Liver (tissue), 8 donors: ENCODE measurements at regions not wholly inside any gene's neighbourhood (a gene's known extent, or its start where the extent isn't known, plus 50 kb on each side); places are given as distances from the start of the nearest gene placed in this dataset.

Experiments used
- DNase-seq: peaks from one replicate; pipeline ENCODE4 v3.0.0-alpha.2; 2017; ENCODE audit warnings: low spot score
- H3K27ac ChIP-seq, 2 donors: one replicate each; pipeline ENCODE4 v1.7.0; 2013; ENCODE audit warnings: inconsistent platforms in 2 of 2, low read length in 2 of 2, control low read depth in 1 of 2, low read depth in 1 of 2, mild to moderate bottlenecking in 1 of 2
- H3K27me3 ChIP-seq, 4 donors: one replicate each; pipeline versions ENCODE4 v1.6.1 to v1.7.0; 2013; ENCODE audit warnings: low read length in 3 of 4, inconsistent platforms in 1 of 4, mild to moderate bottlenecking in 1 of 4, moderate library complexity in 1 of 4; ENCODE audit not compliant: control insufficient read depth in 4 of 4, insufficient read depth in 4 of 4
- H3K36me3 ChIP-seq, 4 donors: one replicate each; pipeline versions ENCODE4 v1.6.1 to v1.7.0; 2013; ENCODE audit warnings: low read length in 3 of 4, mild to moderate bottlenecking in 3 of 4, low read depth in 1 of 4, moderate library complexity in 1 of 4; ENCODE audit not compliant: control insufficient read depth in 4 of 4, insufficient read depth in 3 of 4
- H3K4me1 ChIP-seq, 4 donors: one replicate each; pipeline versions ENCODE4 v1.6.1 to v1.7.0; 2013; ENCODE audit warnings: low read length in 3 of 4, mild to moderate bottlenecking in 3 of 4, moderate library complexity in 1 of 4; ENCODE audit not compliant: control insufficient read depth in 4 of 4, insufficient read depth in 4 of 4
- H3K4me3 ChIP-seq, 3 donors: one replicate each; pipeline versions ENCODE4 v1.6.1 to v1.7.0; 2013; ENCODE audit warnings: low read length in 3 of 3, control low read depth in 1 of 3, low read depth in 1 of 3, mild to moderate bottlenecking in 1 of 3
- H3K9ac ChIP-seq, 2 donors: one replicate each; pipeline ENCODE4 v1.7.0; 2013; ENCODE audit warnings: low read length in 2 of 2, mild to moderate bottlenecking in 2 of 2, moderate library complexity in 2 of 2, control low read depth in 1 of 2, low read depth in 1 of 2
- H3K9me3 ChIP-seq, 4 donors: one replicate each; pipeline versions ENCODE4 v1.6.1 to v1.7.0; 2013; ENCODE audit warnings: low read length in 3 of 4; ENCODE audit not compliant: control insufficient read depth in 4 of 4
- ATF3 ChIP-seq: IDR thresholded peaks from 2 replicates; pipeline ENCODE4 v1.6.1; 2016; ENCODE audit warnings: antibody characterized with exemption
- CTCF ChIP-seq: fragments of 150-350 bp; IDR thresholded peaks from 2 replicates; pipeline ENCODE4 v1.5.1; 2017; ENCODE audit warnings: improper control_type of control experiment, low read depth, low read length; ENCODE audit not compliant: missing input control
- EGR1 ChIP-seq, 2 donors: IDR thresholded peaks; 2 replicates each; pipeline ENCODE4 v1.6.1; 2016 to 2018; ENCODE audit warnings: antibody characterized with exemption in 2 of 2, low read depth in 2 of 2
- FOXA1 ChIP-seq: IDR thresholded peaks from 2 replicates; pipeline ENCODE4 v1.6.1; 2016; ENCODE audit warnings: antibody characterized with exemption
- FOXA2 ChIP-seq: IDR thresholded peaks from 2 replicates; pipeline ENCODE4 v1.6.1; 2016; ENCODE audit warnings: antibody characterized with exemption
- HNF4A ChIP-seq, 2 donors: conservative IDR thresholded peaks; 2 replicates each; pipeline ENCODE4 v1.6.1; 2016; ENCODE audit warnings: antibody characterized with exemption in 2 of 2, mild to moderate bottlenecking in 2 of 2
- HNF4G ChIP-seq: IDR thresholded peaks from 2 replicates; pipeline ENCODE4 v1.6.1; 2016; ENCODE audit warnings: antibody characterized with exemption
- JUND ChIP-seq, 2 donors: IDR thresholded peaks; 2 replicates each; pipeline ENCODE4 v1.6.1; 2016; ENCODE audit warnings: antibody characterized with exemption in 2 of 2
- NR2F2 ChIP-seq: IDR thresholded peaks from 2 replicates; pipeline ENCODE4 v1.6.1; 2016; ENCODE audit warnings: antibody characterized with exemption
- RAD21 ChIP-seq, 2 donors: IDR thresholded peaks; 2 replicates each; pipeline ENCODE4 v1.6.1; 2016; ENCODE audit warnings: antibody characterized with exemption in 2 of 2, mild to moderate bottlenecking in 2 of 2
- RXRA ChIP-seq, 2 donors: IDR thresholded peaks; 2 replicates each; pipeline ENCODE4 v1.6.1; 2017 to 2018; ENCODE audit warnings: antibody characterized with exemption in 2 of 2, mild to moderate bottlenecking in 1 of 2
- YY1 ChIP-seq: IDR thresholded peaks from 2 replicates; pipeline ENCODE4 v1.6.1; 2016; ENCODE audit warnings: antibody characterized with exemption, mild to moderate bottlenecking
- ZBTB33 ChIP-seq: IDR thresholded peaks from 2 replicates; pipeline ENCODE4 v1.6.1; 2016; ENCODE audit warnings: antibody characterized with exemption
- WGBS: extraction: QIAGEN DNeasy Blood & Tissue Kit; methylation state at CpG from one replicate; pipeline ENCODE4 v1.1.7; 2013; 5-methylcytosine and 5-hydroxymethylcytosine counted together
- TF ChIP-seq, protein P1 (sequence below): IDR thresholded peaks from 2 replicates; pipeline ENCODE4 v1.6.1; 2016; ENCODE audit warnings: antibody characterized with exemption, mild to moderate bottlenecking
- TF ChIP-seq, protein P2 (sequence below): IDR thresholded peaks from 2 replicates; pipeline ENCODE4 v1.6.1; 2016; ENCODE audit warnings: antibody characterized with exemption
- donor health status: healthy.
- donor health status: healthy.
- donor health status: healthy.
- donor health status: healthy.
- donor health status: healthy.

DNA sequence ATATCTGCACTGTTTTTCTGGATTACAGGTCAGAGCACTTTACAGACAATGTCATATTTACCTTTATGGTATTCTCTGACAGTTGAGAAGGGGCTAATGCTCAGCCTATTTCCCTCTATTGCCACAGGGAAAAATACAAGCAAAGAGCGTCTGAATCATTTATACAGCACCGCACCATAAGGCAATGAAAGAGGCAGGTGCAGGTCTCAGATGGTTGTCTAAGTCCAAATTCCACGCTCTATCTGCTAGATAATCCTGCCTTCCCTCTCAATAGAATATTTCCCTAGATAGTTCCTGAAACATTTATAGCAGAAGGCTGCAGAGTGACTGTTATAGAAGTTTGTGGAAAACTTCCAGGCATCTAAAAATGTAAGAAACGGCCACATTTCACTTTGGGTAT is 446.1 kb upstream of the CDH6 start:
- Histone ChIP-seq H3K27me3 (no peaks in the 10 kb centered on the region), H3K27ac (no peak overlapping the region), H3K9ac (no peak overlapping the region), H3K4me3 (no peak overlapping the region), H3K9me3 (peaks cover 0 to 3% (median under 1%) of the 10 kb centered on the region in 4 donors), H3K4me1 (no peaks in the 10 kb centered on the region), H3K36me3 (no peaks in the 10 kb centered on the region)
- no peak for DNase-seq
- TF ChIP-seq ATF3: no peak
- no peak for TF ChIP-seq FOXA1
- TF ChIP-seq ZBTB33: no peak
- WGBS: 80% methylated on average over 4 of the region's 4 CpGs

- Histone ChIP-seq H3K27ac (no peak overlapping the region), H3K9ac (no peak overlapping the region), H3K9me3 (no peaks in the 10 kb centered on the region), H3K27me3 (no peaks in the 10 kb centered on the region), H3K4me3 (no peak overlapping the region), H3K36me3 (no peaks in the 10 kb centered on the region), H3K4me1 (no peaks in the 10 kb centered on the region)
- DNase-seq: no peak
- TF ChIP-seq, protein P1, sequence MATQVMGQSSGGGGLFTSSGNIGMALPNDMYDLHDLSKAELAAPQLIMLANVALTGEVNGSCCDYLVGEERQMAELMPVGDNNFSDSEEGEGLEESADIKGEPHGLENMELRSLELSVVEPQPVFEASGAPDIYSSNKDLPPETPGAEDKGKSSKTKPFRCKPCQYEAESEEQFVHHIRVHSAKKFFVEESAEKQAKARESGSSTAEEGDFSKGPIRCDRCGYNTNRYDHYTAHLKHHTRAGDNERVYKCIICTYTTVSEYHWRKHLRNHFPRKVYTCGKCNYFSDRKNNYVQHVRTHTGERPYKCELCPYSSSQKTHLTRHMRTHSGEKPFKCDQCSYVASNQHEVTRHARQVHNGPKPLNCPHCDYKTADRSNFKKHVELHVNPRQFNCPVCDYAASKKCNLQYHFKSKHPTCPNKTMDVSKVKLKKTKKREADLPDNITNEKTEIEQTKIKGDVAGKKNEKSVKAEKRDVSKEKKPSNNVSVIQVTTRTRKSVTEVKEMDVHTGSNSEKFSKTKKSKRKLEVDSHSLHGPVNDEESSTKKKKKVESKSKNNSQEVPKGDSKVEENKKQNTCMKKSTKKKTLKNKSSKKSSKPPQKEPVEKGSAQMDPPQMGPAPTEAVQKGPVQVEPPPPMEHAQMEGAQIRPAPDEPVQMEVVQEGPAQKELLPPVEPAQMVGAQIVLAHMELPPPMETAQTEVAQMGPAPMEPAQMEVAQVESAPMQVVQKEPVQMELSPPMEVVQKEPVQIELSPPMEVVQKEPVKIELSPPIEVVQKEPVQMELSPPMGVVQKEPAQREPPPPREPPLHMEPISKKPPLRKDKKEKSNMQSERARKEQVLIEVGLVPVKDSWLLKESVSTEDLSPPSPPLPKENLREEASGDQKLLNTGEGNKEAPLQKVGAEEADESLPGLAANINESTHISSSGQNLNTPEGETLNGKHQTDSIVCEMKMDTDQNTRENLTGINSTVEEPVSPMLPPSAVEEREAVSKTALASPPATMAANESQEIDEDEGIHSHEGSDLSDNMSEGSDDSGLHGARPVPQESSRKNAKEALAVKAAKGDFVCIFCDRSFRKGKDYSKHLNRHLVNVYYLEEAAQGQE: no peak
- TF ChIP-seq FOXA2 (no peak), ATF3 (no peak), HNF4A (conservative IDR thresholded peaks at IDR 0.05) (no peak), RAD21 (IDR thresholded peaks at IDR 0.05) (no peak), NR2F2 (no peak), CTCF (no peak), EGR1 (IDR thresholded peaks at IDR 0.05; ENCODE audit: low read depth in 2 of 2) (no peak), YY1 (no peak), RXRA (IDR thresholded peaks at IDR 0.05) (no peak), JUND (IDR thresholded peaks at IDR 0.05) (no peak), HNF4G (no peak)
- TF ChIP-seq, protein P2, sequence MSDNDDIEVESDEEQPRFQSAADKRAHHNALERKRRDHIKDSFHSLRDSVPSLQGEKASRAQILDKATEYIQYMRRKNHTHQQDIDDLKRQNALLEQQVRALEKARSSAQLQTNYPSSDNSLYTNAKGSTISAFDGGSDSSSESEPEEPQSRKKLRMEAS: no peak
Observed at GRCh38 chr5:30736669-30737068, 456.8 kb upstream of the CDH6 start.
